ENCODE measurements at regions not wholly inside any gene's neighbourhood (a gene's known extent, or its start where the extent isn't known, plus 50 kb on each side); places are given as distances from the start of the nearest gene placed in this dataset.

- TF ChIP-seq CTCF (IDR thresholded peaks at IDR 0.05) (peak; percentile 47 to 87 (median 74)), POLR2A (IDR thresholded peaks at IDR 0.05) (no peak)
Measured at GRCh38 chr16:86761111-86762031, 183.0 kb downstream of the FOXL1 start.
